Effector memory CD4-positive, alpha-beta T cell (primary cell): ENCODE measurements at regions not wholly inside any gene's neighbourhood (a gene's known extent, or its start where the extent isn't known, plus 50 kb on each side); places are given as distances from the start of the nearest gene placed in this dataset.

ENCODE experiments used
- DNase-seq, 3 donors: peaks; one replicate each; pipeline ENCODE4 v3.0.0-alpha.2; 2020
- H3K27ac ChIP-seq: 2 replicates; pipeline ENCODE4 v1.7.0; 2013; ENCODE audit warnings: mild to moderate bottlenecking, low read length, moderate library complexity; ENCODE audit not compliant: insufficient read depth, poor library complexity, severe bottlenecking
- H3K27me3 ChIP-seq: replicated peaks from 2 replicates; pipeline ENCODE4 v1.7.0; 2013; ENCODE audit warnings: mild to moderate bottlenecking, low read length; ENCODE audit not compliant: insufficient read depth, control insufficient read depth, poor library complexity, severe bottlenecking
- H3K36me3 ChIP-seq: 2 replicates; pipeline ENCODE4 v1.7.0; 2013; ENCODE audit warnings: mild to moderate bottlenecking, low read length, moderate library complexity; ENCODE audit not compliant: control insufficient read depth, insufficient read depth
- H3K4me1 ChIP-seq: 2 replicates; pipeline ENCODE4 v1.7.0; 2013; ENCODE audit warnings: low read length, mild to moderate bottlenecking; ENCODE audit not compliant: control insufficient read depth, insufficient read depth, poor library complexity, severe bottlenecking
- H3K4me3 ChIP-seq: 2 replicates; pipeline ENCODE4 v1.7.0; 2013; ENCODE audit warnings: low read length, low read depth, mild to moderate bottlenecking; ENCODE audit not compliant: insufficient read depth, poor library complexity, severe bottlenecking
- H3K9me3 ChIP-seq: 2 replicates; pipeline ENCODE4 v1.7.0; 2013; ENCODE audit warnings: mild to moderate bottlenecking, low read length, moderate library complexity; ENCODE audit not compliant: control insufficient read depth

DNA sequence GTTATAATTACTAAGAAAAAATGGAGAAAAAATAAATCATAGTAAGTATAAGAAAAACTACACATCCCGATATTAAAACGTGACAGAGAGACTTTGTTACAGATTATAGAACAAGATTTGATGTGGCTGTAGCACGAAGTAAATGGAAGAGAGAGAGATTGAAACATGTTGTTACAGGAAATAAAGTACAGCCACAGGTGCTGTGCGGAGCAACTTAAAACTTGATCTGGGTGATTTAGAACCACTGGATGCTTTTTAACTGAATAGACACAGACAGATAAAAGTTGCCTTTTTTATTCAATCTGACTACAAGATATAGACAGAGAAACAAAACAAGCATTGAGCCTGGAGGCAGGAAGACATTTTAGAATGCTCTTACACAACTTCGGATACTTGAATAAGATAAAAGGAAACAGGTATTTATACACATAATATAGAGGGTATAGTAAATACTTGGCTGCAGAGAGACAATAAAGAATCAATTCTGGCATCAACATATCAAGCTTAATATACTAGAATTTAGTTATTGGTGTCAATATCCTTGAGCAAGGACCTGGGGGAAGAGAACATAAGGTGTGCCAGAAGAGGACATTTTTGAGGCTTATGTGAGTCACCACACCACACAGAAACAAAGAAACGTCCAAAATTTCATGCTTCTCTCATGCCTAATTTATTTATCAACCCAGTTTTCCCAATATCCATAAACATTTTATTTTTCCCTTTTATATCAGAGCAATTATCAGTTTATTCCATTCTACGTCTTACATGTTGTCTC lies 548.5 kb downstream of the SLITRK1 start:
- DNase-seq = no peak
- no peak overlapping the region for H3K27ac ChIP-seq
- no peaks in the 10 kb centered on the region for H3K27me3 ChIP-seq
- H3K36me3 ChIP-seq = no peaks in the 10 kb centered on the region
- H3K9me3 ChIP-seq = peaks cover 4% of the 10 kb centered on the region
- no peaks in the 10 kb centered on the region for H3K4me1 ChIP-seq
- no peak overlapping the region for H3K4me3 ChIP-seq

- Histone ChIP-seq H3K36me3 (no peaks in the 10 kb centered on the region), H3K4me3 (no peak overlapping the region), H3K9me3 (peaks cover 5% of the 10 kb centered on the region), H3K27me3 (no peaks in the 10 kb centered on the region), H3K27ac (no peak overlapping the region), H3K4me1 (no peaks in the 10 kb centered on the region)
- DNase-seq = no peak
Observed at GRCh38 chr13:83332751-83333150, 549.5 kb downstream of the SLITRK1 start.

DNA sequence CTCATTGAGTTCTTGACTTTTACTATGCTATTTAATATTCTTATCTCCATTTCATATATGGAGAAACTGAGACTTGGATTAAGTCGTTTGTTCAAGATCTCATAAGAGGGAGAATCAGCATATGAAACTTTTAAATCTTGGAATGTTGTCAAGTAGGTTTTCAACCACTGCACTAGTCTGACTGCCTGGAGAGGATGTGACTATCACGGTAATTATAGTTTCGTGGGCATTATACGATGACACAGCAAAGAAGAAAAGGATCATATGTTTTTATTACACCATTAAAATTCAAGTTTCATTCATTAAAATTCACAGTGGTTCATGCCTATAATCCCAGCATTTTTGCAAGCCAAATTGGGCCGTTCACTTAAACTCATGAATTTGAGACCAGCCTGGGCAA lies 555.2 kb downstream of the SLITRK1 start:
- Histone ChIP-seq H3K4me3 (no peak overlapping the region), H3K9me3 (peaks cover 5% of the 10 kb centered on the region), H3K27me3 (no peaks in the 10 kb centered on the region), H3K27ac (no peak overlapping the region), H3K4me1 (no peaks in the 10 kb centered on the region), H3K36me3 (no peaks in the 10 kb centered on the region)
- DNase-seq = no peak

DNA sequence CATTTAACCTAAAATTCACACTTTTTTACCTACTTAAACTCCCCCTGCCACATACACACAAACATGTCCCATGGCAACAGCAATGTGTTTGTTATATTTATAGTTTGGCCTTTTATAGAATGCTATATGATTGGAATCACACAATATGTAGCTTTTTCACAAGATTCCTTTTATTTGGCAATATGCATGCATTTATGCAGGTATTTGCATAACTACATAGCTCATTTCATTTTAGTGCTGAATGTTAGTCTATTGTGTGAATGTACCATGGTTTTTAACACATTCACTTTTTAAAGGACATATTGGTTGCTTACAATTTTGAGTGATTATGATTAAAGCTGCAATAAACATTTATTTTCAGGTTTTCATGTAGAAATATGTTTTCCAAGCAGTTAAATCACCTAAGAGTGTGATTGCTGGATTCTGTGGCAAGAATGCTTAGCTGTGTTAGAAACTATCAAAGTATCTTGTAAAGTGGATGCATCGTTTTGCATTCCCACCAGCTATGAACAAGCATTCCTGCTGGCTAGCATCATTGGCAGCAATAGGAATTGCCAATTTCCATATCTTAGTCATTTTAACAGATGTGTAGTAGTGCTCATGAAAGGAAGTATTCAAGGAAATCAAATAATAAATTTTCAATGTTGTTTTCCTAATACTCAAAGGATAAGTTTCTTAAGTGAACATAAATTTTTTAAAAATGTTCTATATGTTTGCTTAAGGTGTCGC lies 557.0 kb downstream of the SLITRK1 start:
- no peaks in the 10 kb centered on the region for H3K36me3 ChIP-seq
- H3K4me3 ChIP-seq = no peak overlapping the region
- no peaks in the 10 kb centered on the region for H3K4me1 ChIP-seq
- no peak for DNase-seq
- H3K9me3 ChIP-seq = peaks cover 5% of the 10 kb centered on the region
- no peaks in the 10 kb centered on the region for H3K27me3 ChIP-seq
- H3K27ac ChIP-seq = no peak overlapping the region

DNA sequence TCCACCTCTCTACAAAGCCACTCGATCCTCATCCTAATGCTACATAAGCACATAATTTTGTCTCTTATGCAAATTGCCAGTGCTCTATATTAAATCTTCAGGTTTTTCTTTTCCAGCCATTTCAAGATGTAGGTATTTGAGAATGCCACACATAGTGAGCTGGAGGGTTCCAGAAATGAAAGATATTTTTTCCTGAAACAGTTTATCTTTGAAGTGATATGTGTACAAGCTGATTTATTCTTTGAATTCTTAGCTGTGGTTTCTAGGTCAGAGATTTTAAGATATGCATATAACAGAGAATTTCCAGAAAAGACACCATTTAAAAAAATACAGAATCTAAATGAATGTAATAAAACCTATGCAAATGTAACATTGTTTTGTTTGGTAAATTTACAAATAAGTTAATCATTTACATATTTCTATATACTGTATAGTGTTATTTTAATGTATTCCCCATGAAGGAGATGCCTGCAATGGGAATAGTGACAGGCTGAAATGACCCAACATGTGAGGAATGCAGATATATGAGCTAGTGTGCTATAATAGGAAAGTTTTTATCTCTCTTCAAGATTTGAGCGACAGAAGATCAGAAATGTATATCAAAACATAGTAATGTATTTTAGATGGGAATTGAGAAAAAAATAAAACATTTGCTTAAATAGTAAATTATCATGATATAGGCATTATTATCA lies 570.2 kb downstream of the SLITRK1 start:
- no peaks in the 10 kb centered on the region for H3K36me3 ChIP-seq
- no peak overlapping the region for H3K4me3 ChIP-seq
- no peaks in the 10 kb centered on the region for H3K9me3 ChIP-seq
- no peak for DNase-seq
- no peaks in the 10 kb centered on the region for H3K4me1 ChIP-seq
- H3K27ac ChIP-seq = no peak overlapping the region
- H3K27me3 ChIP-seq = no peaks in the 10 kb centered on the region

- H3K4me1 ChIP-seq = no peaks in the 10 kb centered on the region
- H3K27me3 ChIP-seq = no peaks in the 10 kb centered on the region
- H3K9me3 ChIP-seq = no peaks in the 10 kb centered on the region
- H3K36me3 ChIP-seq = no peaks in the 10 kb centered on the region
- H3K4me3 ChIP-seq = no peak overlapping the region
- DNase-seq = no peak
- no peak overlapping the region for H3K27ac ChIP-seq
Observed at GRCh38 chr13:83298617-83299016, 583.7 kb downstream of the SLITRK1 start.

- no peaks in the 10 kb centered on the region for H3K27me3 ChIP-seq
- H3K9me3 ChIP-seq = no peaks in the 10 kb centered on the region
- DNase-seq = no peak
- no peak overlapping the region for H3K27ac ChIP-seq
- no peaks in the 10 kb centered on the region for H3K4me1 ChIP-seq
- no peak overlapping the region for H3K4me3 ChIP-seq
- H3K36me3 ChIP-seq = no peaks in the 10 kb centered on the region
Observed at GRCh38 chr13:83297586-83298290, 584.5 kb downstream of the SLITRK1 start.

DNA sequence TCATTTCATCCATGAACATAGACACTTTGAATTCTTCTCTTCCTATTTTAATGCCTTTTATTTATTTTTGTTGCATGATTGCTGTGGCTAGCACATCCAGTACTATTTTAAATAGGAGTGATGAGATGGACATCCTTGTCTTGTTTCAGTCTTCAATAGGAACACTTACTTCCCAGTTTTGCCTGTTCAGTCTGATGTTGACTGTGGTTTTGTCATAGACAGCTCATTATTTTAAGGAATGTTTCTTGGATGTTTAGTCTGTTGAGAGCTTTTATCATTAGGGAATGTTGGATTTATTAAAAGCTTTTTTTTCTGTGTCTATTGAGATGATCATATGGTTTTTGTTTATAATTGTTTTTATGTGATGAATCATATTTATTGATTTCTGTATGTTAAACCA lies 586.6 kb downstream of the SLITRK1 start:
- no peak for DNase-seq
- no peaks in the 10 kb centered on the region for H3K4me1 ChIP-seq

DNA sequence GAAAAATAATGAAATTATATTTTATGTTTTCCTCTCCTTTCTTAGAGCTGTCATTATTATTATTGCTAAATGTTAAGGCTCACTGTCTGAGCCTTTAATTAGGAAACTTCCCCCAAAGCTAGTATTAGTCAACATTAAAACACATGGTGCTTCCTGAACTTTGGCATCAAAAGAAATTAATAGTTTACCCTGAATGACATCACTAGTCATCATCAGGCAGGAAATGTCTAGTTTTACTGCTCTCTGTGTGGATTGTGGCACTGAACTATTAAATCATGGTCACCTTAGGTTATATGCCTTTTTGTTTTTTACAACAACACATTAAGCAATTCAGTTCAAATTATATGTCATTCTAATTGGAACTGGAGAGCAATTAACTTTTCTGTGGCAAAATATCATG lies 595.5 kb downstream of the SLITRK1 start:
- no peaks in the 10 kb centered on the region for H3K27me3 ChIP-seq
- no peaks in the 10 kb centered on the region for H3K36me3 ChIP-seq
- no peak for DNase-seq
- no peak overlapping the region for H3K27ac ChIP-seq
- H3K4me1 ChIP-seq = no peaks in the 10 kb centered on the region
- H3K4me3 ChIP-seq = no peak overlapping the region
- no peaks in the 10 kb centered on the region for H3K9me3 ChIP-seq

More for the DNA sequence above, 586.6 kb downstream of the SLITRK1 start:
- no peaks in the 10 kb centered on the region for H3K27me3 ChIP-seq
- no peak overlapping the region for H3K27ac ChIP-seq
- no peak overlapping the region for H3K4me3 ChIP-seq
- no peaks in the 10 kb centered on the region for H3K9me3 ChIP-seq
- no peaks in the 10 kb centered on the region for H3K36me3 ChIP-seq
